AG04450 (cell line): ENCODE measurements at regions not wholly inside any gene's neighbourhood (a gene's known extent, or its start where the extent isn't known, plus 50 kb on each side); places are given as distances from the start of the nearest gene placed in this dataset.

Experiments used
- CTCF ChIA-PET: fragments of 300-600, 350-600 bp; formaldehyde crosslinking; extraction: SDS; loops from one replicate; lab custom pipeline; 2022; ENCODE audit warnings: antibody characterized with exemption, inconsistent platforms; lab: Charles Lee
- POLR2A ChIA-PET: fragments of 350-600 bp; formaldehyde crosslinking; extraction: SDS; loops from one replicate; lab custom pipeline; 2021; ENCODE audit warnings: antibody characterized with exemption, inconsistent platforms; lab: Yijun Ruan, JAX
- DNase-seq: peaks from one replicate; pipeline ENCODE4 v3.0.0-alpha.2; 2011; ENCODE audit warnings: low read depth, low spot score
- H3K27ac ChIP-seq: one replicate; pipeline ENCODE4 v1.5.1; 2012; ENCODE audit warnings: low read depth, low read length, control low read depth
- H3K27me3 ChIP-seq: one replicate; pipeline ENCODE4 v1.6.0; 2012; ENCODE audit warnings: low read length; ENCODE audit not compliant: control insufficient read depth, insufficient read depth
- H3K4me3 ChIP-seq: 2 replicates; pipeline ENCODE4 v1.5.1; 2011; ENCODE audit warnings: mild to moderate bottlenecking, low read depth, low read length, control low read depth
- H3K9me3 ChIP-seq: 2 replicates; pipeline ENCODE4 v1.5.1; 2012; ENCODE audit warnings: low read length; ENCODE audit not compliant: control insufficient read depth, insufficient read depth
- TF ChIP-seq, protein P1 (sequence below): IDR thresholded peaks from 2 replicates; pipeline ENCODE4 v1.5.1; 2011; ENCODE audit warnings: low read depth, low read length, control low read depth, inconsistent platforms

DNA sequence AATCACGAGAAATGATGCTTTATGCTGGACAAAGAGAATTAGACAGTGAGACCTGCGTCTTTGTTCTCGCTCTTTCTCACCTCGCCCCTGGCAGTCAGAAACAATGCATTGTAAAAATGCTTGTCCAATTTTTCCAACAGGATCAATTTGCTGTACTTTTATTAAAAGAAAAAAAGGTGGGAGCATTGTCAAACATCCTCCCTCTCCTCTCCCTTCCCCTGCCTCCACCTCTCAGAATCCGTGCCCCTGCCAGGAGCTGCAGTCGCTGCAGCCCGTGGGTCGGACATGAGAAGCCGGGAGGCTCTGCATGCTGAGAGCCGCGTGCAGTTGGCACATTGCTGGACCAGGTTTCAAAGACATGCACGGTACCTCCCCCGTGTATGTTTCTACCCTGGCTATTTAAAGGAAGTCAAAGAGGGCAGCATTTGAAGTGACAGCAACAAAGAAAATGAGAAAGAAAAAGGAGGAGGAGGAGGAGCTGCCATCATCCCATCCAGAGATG, 161.0 kb upstream of the KAZN start:
- H3K27ac ChIP-seq: no peak overlapping the region
- no peak for DNase-seq
- CTCF ChIA-PET: interaction anchor here (0.6 kb wide), 1 partner anchor 930 kb away, joined by 3 read pairs; no protein-coding TSS in a partner anchor

DNA sequence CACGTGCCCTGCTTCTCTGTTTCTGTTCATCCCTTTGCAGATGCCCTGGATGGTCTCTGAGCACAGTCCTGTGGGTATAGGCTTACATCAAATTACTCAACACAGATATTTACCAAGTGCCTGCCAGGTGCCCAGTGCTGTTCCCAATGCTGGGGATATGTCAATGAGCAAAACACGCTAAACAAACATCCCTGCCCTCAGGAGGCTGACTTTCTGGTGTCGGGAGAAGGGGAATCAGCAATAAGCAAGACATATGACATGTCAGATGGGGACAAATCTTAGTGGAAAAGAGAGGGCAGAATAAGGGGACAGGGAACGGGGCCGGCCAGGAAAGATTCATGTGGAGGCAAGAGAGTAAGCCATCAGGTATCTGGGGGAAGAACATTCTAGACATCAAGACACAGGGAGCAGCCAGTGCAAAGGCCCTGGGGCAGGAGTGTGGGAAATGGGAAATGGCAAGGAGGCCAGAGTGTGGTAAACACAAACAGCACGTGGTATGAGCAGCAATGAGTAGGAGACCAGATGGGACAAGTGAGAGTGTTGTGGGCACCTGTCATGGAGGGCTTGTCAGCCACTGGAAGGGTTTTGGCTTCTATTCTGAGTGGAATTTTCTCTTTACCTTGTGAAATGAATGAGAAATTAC, 160.2 kb upstream of the KAZN start:
- Histone ChIP-seq H3K9me3 (peaks cover 15% of the 10 kb centered on the region), H3K27me3 (no peaks in the 10 kb centered on the region), H3K27ac (no peak overlapping the region), H3K4me3 (no peak overlapping the region)
- POLR2A ChIA-PET: no interaction called here
- no peak for DNase-seq
- TF ChIP-seq, protein P1, sequence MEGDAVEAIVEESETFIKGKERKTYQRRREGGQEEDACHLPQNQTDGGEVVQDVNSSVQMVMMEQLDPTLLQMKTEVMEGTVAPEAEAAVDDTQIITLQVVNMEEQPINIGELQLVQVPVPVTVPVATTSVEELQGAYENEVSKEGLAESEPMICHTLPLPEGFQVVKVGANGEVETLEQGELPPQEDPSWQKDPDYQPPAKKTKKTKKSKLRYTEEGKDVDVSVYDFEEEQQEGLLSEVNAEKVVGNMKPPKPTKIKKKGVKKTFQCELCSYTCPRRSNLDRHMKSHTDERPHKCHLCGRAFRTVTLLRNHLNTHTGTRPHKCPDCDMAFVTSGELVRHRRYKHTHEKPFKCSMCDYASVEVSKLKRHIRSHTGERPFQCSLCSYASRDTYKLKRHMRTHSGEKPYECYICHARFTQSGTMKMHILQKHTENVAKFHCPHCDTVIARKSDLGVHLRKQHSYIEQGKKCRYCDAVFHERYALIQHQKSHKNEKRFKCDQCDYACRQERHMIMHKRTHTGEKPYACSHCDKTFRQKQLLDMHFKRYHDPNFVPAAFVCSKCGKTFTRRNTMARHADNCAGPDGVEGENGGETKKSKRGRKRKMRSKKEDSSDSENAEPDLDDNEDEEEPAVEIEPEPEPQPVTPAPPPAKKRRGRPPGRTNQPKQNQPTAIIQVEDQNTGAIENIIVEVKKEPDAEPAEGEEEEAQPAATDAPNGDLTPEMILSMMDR: no peak
- CTCF ChIA-PET: interaction anchor here (0.6 kb wide), 1 partner anchor 929 kb away, joined by 3 read pairs; no protein-coding TSS in a partner anchor

More for the DNA sequence above, 161.0 kb upstream of the KAZN start:
- Histone ChIP-seq H3K4me3 (no peak overlapping the region), H3K9me3 (peaks cover 15% of the 10 kb centered on the region), H3K27me3 (no peaks in the 10 kb centered on the region)
- POLR2A ChIA-PET: no interaction called here
- TF ChIP-seq, protein P1: no peak

- DNase-seq: no peak
- H3K9me3 ChIP-seq: peaks cover 15% of the 10 kb centered on the region
- no peak overlapping the region for H3K27ac ChIP-seq
- TF ChIP-seq, protein P1: no peak
- CTCF ChIA-PET: no interaction called here
- no peak overlapping the region for H3K4me3 ChIP-seq
- POLR2A ChIA-PET: no interaction called here
- no peaks in the 10 kb centered on the region for H3K27me3 ChIP-seq
Observed at GRCh38 chr1:14439015-14439414, 159.5 kb upstream of the KAZN start.

DNA sequence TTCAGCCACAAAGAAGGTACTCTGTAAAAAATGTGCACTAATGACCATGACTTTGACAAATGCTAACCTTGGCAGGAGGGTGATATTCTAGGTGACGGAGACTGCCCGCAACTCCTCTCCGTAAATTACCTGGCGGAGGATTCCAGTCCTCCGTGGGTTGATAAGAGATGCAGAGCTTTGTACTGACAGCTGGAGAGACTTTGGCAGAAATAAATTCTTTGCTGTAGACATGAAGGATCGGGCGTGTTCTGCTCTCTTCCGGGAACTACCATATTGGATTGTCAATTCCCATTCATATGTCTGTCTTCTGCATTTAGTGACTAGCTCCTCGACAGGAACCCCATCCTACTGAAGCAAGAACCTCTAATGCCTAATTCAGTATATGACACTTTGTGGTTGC, 158.3 kb upstream of the KAZN start:
- no peak for DNase-seq
- H3K27ac ChIP-seq: no peak overlapping the region
- no peak overlapping the region for H3K4me3 ChIP-seq
- H3K9me3 ChIP-seq: peaks cover 7% of the 10 kb centered on the region
- TF ChIP-seq, protein P1: no peak
- ChIA-PET CTCF (no interaction called here), POLR2A (no interaction called here)
- H3K27me3 ChIP-seq: no peaks in the 10 kb centered on the region

- Histone ChIP-seq H3K9me3 (peaks cover 6% of the 10 kb centered on the region), H3K4me3 (no peak overlapping the region), H3K27ac (no peak overlapping the region), H3K27me3 (no peaks in the 10 kb centered on the region)
- DNase-seq: no peak
- CTCF ChIA-PET: no interaction called here
- TF ChIP-seq, protein P1: no peak
- POLR2A ChIA-PET: no interaction called here
Observed at GRCh38 chr1:14440731-14441130, 157.8 kb upstream of the KAZN start.
